ENCODE measurements at regions not wholly inside any gene's neighbourhood (a gene's known extent, or its start where the extent isn't known, plus 50 kb on each side); places are given as distances from the start of the nearest gene placed in this dataset.

DNA sequence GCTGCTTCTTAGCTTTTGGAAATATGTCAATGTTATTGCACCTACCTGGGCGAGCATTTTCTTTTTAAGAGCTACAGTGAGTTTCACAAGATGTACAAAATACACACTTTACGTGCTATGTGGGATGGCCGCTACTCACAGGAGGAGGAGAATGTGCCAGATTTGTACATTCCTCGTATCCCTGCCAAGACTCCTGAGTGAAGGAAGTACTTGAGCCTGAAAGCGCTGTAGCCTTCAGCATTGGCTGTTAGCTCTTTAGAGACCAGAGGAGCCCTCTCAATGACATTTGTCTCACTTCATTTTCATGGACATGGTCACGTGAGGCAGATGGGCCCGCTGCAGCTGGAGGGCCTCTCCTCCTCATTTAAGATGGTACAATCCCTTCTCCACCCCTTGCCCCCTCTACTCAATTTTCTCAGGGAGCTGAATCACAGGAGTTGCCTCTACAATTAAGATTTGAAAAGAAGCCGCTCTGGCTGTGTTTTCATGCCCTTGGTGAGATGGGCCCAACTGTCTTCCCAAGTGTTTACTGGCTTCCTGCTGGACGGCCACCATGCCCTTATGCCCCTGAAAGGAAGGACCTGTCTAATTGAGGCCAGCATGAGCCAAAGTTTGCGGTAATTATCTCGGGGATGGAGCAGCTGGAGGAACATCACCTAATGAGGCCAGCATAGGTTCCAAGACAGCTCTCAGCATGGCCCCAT is 442.6 kb downstream of the PRDM2 start:
- H3K9me3 ChIP-seq (ENCODE audit: control extremely low read depth in 1 of 3, control insufficient read depth in 2 of 3, insufficient read depth in 1 of 3, low read length in 2 of 3): no peaks in the 10 kb centered on the region
- no peak overlapping the region for H3K27ac ChIP-seq (ENCODE audit: low read length in 2 of 2)
- no peak overlapping the region for H3K4me3 Mint-ChIP-seq
- TF ChIP-seq, protein P1, sequence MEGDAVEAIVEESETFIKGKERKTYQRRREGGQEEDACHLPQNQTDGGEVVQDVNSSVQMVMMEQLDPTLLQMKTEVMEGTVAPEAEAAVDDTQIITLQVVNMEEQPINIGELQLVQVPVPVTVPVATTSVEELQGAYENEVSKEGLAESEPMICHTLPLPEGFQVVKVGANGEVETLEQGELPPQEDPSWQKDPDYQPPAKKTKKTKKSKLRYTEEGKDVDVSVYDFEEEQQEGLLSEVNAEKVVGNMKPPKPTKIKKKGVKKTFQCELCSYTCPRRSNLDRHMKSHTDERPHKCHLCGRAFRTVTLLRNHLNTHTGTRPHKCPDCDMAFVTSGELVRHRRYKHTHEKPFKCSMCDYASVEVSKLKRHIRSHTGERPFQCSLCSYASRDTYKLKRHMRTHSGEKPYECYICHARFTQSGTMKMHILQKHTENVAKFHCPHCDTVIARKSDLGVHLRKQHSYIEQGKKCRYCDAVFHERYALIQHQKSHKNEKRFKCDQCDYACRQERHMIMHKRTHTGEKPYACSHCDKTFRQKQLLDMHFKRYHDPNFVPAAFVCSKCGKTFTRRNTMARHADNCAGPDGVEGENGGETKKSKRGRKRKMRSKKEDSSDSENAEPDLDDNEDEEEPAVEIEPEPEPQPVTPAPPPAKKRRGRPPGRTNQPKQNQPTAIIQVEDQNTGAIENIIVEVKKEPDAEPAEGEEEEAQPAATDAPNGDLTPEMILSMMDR (IDR thresholded peaks at IDR 0.05): no peak
- no peak for TF ChIP-seq EZH2 (IDR thresholded peaks at IDR 0.05; ENCODE audit: borderline replicate concordance, insufficient read depth, low read depth, low read length, poor library complexity, severe bottlenecking)
- H3K9me3 Mint-ChIP-seq (ENCODE audit: insufficient read depth): no peaks in the 10 kb centered on the region
- H3K79me2 ChIP-seq (ENCODE audit: control insufficient read depth, insufficient read depth, low read length): no peaks in the 10 kb centered on the region
- POLR2A ChIA-PET: no interaction called here
- peaks cover 4% of the 10 kb centered on the region for H3K27me3 Mint-ChIP-seq
- no peaks in the 10 kb centered on the region for H3K36me3 ChIP-seq (replicated peaks in 1 of 2; ENCODE audit: control extremely low read depth in 1 of 2, control insufficient read depth in 1 of 2, extremely low read depth in 1 of 2, insufficient read depth in 2 of 2, low read length in 1 of 2)
- no peaks in the 10 kb centered on the region for H3K4me1 ChIP-seq (ENCODE audit: control insufficient read depth in 2 of 2, insufficient read depth in 2 of 2, low read length in 2 of 2)
- H3K27ac Mint-ChIP-seq: no peak overlapping the region
- no peak for DNase-seq
- H3K4me1 Mint-ChIP-seq: no peaks in the 10 kb centered on the region
- no peak overlapping the region for H2AFZ ChIP-seq (ENCODE audit: insufficient read depth, low read depth, low read length, poor library complexity, severe bottlenecking)
- CTCF ChIA-PET: no interaction called here
- H3K4me3 ChIP-seq (ENCODE audit: control extremely low read depth in 1 of 5, extremely low read depth in 1 of 5, insufficient read depth in 1 of 5, low read depth in 2 of 5, low read length in 4 of 5): no peak overlapping the region
- H3K27me3 ChIP-seq (replicated peaks in 1 of 4; ENCODE audit: control extremely low read depth in 1 of 4, control insufficient read depth in 3 of 4, insufficient read depth in 4 of 4, low read length in 3 of 4): no peaks in the 10 kb centered on the region
- intact Hi-C loops (cut with micrococcal nuclease): no loop called here
- H3K4me2 ChIP-seq (replicated peaks; ENCODE audit: low read depth, low read length, poor library complexity, severe bottlenecking): no peak overlapping the region
- ATAC-seq (ENCODE audit: low read depth): no peak
- WGBS (ENCODE audit: insufficient coverage): 83% methylated on average over 10 of the region's 11 CpGs
- no peaks in the 10 kb centered on the region for H4K20me1 ChIP-seq (ENCODE audit: control insufficient read depth, insufficient read depth, low read length, poor library complexity, severe bottlenecking)
- H3K9ac ChIP-seq (ENCODE audit: low read length): no peak overlapping the region

DNA sequence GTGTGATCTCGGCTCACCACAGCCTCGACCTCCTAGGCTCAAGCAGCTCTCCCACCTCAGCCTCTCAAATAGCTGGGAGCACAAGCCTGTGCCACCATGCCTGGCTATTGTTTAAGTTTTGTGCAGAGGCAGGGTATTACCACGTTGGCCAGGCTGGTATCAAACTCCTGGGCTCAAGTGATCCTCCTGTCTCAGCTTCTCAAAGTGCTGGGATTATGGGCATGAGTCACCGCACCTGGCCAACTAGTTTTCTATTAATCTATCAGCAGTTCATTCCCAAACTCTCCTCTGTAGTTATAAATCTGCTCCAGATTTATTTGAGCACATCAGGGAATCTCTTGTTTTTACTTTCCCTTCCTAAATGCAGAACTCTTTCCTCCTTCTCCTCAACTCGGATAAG is 443.8 kb downstream of the PRDM2 start:
- TF ChIP-seq EZH2 (IDR thresholded peaks at IDR 0.05; ENCODE audit: borderline replicate concordance, insufficient read depth, low read depth, low read length, poor library complexity, severe bottlenecking): no peak
- TF ChIP-seq, protein P1 (IDR thresholded peaks at IDR 0.05): no peak
- Histone ChIP-seq H3K4me3 (ENCODE audit: control extremely low read depth in 1 of 5, extremely low read depth in 1 of 5, insufficient read depth in 1 of 5, low read depth in 2 of 5, low read length in 4 of 5) (no peak overlapping the region), H3K79me2 (ENCODE audit: control insufficient read depth, insufficient read depth, low read length) (no peaks in the 10 kb centered on the region), H3K27me3 (replicated peaks in 1 of 4; ENCODE audit: control extremely low read depth in 1 of 4, control insufficient read depth in 3 of 4, insufficient read depth in 4 of 4, low read length in 3 of 4) (no peaks in the 10 kb centered on the region), H3K4me1 (ENCODE audit: control insufficient read depth in 2 of 2, insufficient read depth in 2 of 2, low read length in 2 of 2) (no peaks in the 10 kb centered on the region), H3K36me3 (replicated peaks in 1 of 2; ENCODE audit: control extremely low read depth in 1 of 2, control insufficient read depth in 1 of 2, extremely low read depth in 1 of 2, insufficient read depth in 2 of 2, low read length in 1 of 2) (no peaks in the 10 kb centered on the region), H3K27ac (ENCODE audit: low read length in 2 of 2) (no peak overlapping the region), H2AFZ (ENCODE audit: insufficient read depth, low read depth, low read length, poor library complexity, severe bottlenecking) (no peak overlapping the region), H3K9me3 (ENCODE audit: control extremely low read depth in 1 of 3, control insufficient read depth in 2 of 3, insufficient read depth in 1 of 3, low read length in 2 of 3) (no peaks in the 10 kb centered on the region), H3K9ac (ENCODE audit: low read length) (no peak overlapping the region), H3K4me2 (replicated peaks; ENCODE audit: low read depth, low read length, poor library complexity, severe bottlenecking) (no peak overlapping the region), H4K20me1 (ENCODE audit: control insufficient read depth, insufficient read depth, low read length, poor library complexity, severe bottlenecking) (no peaks in the 10 kb centered on the region)
- Mint-ChIP-seq H3K4me1 (no peaks in the 10 kb centered on the region), H3K27ac (no peak overlapping the region), H3K4me3 (no peak overlapping the region), H3K27me3 (no peaks in the 10 kb centered on the region), H3K9me3 (ENCODE audit: insufficient read depth) (no peaks in the 10 kb centered on the region)
- ATAC-seq (ENCODE audit: low read depth): no peak
- ChIA-PET CTCF (no interaction called here), POLR2A (no interaction called here)
- WGBS (ENCODE audit: insufficient coverage): 77% methylated on average over 5 of the region's 5 CpGs
- no peak for DNase-seq
- intact Hi-C loops (cut with micrococcal nuclease): no loop called here

Measured in B cell (primary cell).